ENCODE measurements at regions not wholly inside any gene's neighbourhood (a gene's known extent, or its start where the extent isn't known, plus 50 kb on each side); places are given as distances from the start of the nearest gene placed in this dataset.
A peak's percentile ranks its signal among the peaks of the same experiment; 100 is the strongest.

DNA sequence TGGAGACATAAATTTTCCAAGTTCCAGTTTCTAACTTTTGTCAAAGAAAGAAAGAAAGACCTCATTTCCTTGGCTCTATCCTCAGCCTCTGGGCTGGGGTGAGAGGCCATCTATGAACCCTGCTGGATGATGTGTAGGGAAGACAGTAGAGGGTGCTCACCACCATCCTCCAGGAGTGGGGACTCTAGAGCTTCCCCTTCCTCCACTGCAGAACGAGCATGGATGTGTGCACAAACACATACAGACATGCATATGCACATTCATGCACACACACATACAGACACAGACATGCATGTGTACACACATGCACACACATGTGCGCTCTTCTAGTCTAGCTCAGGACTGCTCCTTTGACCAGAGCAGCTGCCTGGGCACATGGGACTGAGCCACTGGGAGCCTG, 565.8 kb downstream of the BUD13 start:
- Histone ChIP-seq H3K27me3 (no peaks in the 10 kb centered on the region), H3K27ac (no peak overlapping the region), H3K36me3 (no peaks in the 10 kb centered on the region), H3K4me1 (no peaks in the 10 kb centered on the region), H3K4me3 (no peak overlapping the region), H3K9me3 (no peaks in the 10 kb centered on the region)
- intact Hi-C loops (cut with DNase I) = no loop called here
- no peak for DNase-seq
- TF ChIP-seq, protein P1, sequence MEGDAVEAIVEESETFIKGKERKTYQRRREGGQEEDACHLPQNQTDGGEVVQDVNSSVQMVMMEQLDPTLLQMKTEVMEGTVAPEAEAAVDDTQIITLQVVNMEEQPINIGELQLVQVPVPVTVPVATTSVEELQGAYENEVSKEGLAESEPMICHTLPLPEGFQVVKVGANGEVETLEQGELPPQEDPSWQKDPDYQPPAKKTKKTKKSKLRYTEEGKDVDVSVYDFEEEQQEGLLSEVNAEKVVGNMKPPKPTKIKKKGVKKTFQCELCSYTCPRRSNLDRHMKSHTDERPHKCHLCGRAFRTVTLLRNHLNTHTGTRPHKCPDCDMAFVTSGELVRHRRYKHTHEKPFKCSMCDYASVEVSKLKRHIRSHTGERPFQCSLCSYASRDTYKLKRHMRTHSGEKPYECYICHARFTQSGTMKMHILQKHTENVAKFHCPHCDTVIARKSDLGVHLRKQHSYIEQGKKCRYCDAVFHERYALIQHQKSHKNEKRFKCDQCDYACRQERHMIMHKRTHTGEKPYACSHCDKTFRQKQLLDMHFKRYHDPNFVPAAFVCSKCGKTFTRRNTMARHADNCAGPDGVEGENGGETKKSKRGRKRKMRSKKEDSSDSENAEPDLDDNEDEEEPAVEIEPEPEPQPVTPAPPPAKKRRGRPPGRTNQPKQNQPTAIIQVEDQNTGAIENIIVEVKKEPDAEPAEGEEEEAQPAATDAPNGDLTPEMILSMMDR (IDR thresholded peaks at IDR 0.05) = no peak
- no peak for ATAC-seq

DNA sequence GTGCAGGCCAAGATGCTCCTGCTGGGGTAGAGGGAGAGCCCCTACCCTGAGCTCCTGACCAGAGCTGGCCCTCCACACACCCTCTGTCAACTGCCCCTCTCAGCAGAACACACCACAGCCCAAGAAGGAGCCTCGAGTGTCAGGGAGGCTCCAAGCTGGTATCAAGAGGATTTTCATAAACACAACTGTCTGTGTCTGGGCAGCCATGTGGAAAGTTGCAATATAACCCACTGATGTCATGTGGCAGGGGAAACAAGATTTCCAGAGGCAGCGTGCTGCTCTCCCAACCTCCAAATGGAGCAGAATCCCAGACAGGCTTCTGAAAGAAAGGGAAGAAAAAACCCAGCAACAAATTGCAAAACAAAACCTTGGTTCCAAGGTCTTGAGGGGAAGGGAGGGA, 569.9 kb downstream of the BUD13 start:
- Histone ChIP-seq H3K4me3 (no peak overlapping the region), H3K4me1 (no peaks in the 10 kb centered on the region), H3K9me3 (no peaks in the 10 kb centered on the region), H3K27ac (no peak overlapping the region), H3K36me3 (no peaks in the 10 kb centered on the region), H3K27me3 (no peaks in the 10 kb centered on the region)
- no peak for ATAC-seq
- intact Hi-C loops (cut with DNase I) = no loop called here
- TF ChIP-seq, protein P1 (IDR thresholded peaks at IDR 0.05) = no peak
- no peak for DNase-seq

- no peaks in the 10 kb centered on the region for H3K9me3 ChIP-seq
- H3K4me3 ChIP-seq = no peak overlapping the region
- H3K27ac ChIP-seq = no peak overlapping the region
- no peaks in the 10 kb centered on the region for H3K36me3 ChIP-seq
- DNase-seq (no peak), ATAC-seq (no peak)
- intact Hi-C loops (cut with DNase I) = no loop called here
- no peaks in the 10 kb centered on the region for H3K27me3 ChIP-seq
- TF ChIP-seq, protein P1 (IDR thresholded peaks at IDR 0.05) = no peak
- no peaks in the 10 kb centered on the region for H3K4me1 ChIP-seq
These were observed 572.2 kb downstream of the BUD13 start for GRCh38 chr11:116200564-116200963.

DNA sequence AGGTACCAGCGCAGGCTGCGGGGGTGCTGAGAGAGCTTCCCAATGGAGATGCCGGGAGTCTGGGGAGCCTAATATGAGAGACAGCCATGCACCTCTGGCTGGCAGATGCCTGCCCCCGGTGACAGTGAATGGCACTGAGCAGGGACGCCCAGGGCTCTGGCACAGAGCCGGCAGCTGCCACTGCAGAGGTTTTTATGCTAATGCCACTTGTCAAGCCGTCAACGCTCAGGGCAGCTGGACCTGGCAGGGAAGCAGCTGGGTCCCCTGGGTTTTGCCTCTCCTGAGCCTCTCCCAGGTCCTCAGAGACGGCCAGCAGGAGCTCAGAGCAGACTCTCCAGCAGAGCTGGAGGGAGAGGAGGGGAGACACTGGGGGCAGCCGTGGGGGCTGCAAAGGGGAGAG, 573.6 kb downstream of the BUD13 start:
- no peaks in the 10 kb centered on the region for H3K4me1 ChIP-seq
- H3K9me3 ChIP-seq = no peaks in the 10 kb centered on the region
- H3K36me3 ChIP-seq = no peaks in the 10 kb centered on the region
- intact Hi-C loops (cut with DNase I) = no loop called here
- H3K27ac ChIP-seq = no peak overlapping the region
- TF ChIP-seq, protein P1 (IDR thresholded peaks at IDR 0.05) = no peak
- H3K27me3 ChIP-seq = peaks cover 0 to 6% of the 10 kb centered on the region in 2 donors
- ATAC-seq = peak; percentile 68
- no peak overlapping the region for H3K4me3 ChIP-seq
- DNase-seq = no peak

GRCh38 chr11:116194156-116194904, 578.5 kb downstream of the BUD13 start:
- intact Hi-C loops (cut with DNase I) = no loop called here
- Histone ChIP-seq H3K36me3 (no peaks in the 10 kb centered on the region), H3K4me3 (peak overlapping the region; percentile 35 to 38), H3K4me1 (no peaks in the 10 kb centered on the region), H3K27ac (peak overlapping the region in 1 of 2 donors; percentile 86), H3K9me3 (no peaks in the 10 kb centered on the region), H3K27me3 (peaks cover 0 to 30% of the 10 kb centered on the region in 2 donors)
- TF ChIP-seq, protein P1 (IDR thresholded peaks at IDR 0.05) = no peak
- no peak for DNase-seq
- ATAC-seq = peak; percentile 64
